HG03103 (cell line): ENCODE measurements at regions not wholly inside any gene's neighbourhood (a gene's known extent, or its start where the extent isn't known, plus 50 kb on each side); places are given as distances from the start of the nearest gene placed in this dataset.

ENCODE experiments used
- ATAC-seq: cut with Tn5 transposase; IDR thresholded peaks from one replicate; pipeline ENCODE4 v1.9.1; 2021; ENCODE audit warnings: low read depth; ENCODE audit not compliant: unreplicated experiment

- no peak for ATAC-seq
Observed at GRCh38 chr4:152044331-152045036, 283.7 kb upstream of the GATB start.

- no peak for ATAC-seq
Observed at GRCh38 chr4:152041295-152041694, 280.5 kb upstream of the GATB start.

- ATAC-seq = no peak
Observed at GRCh38 chr4:152039691-152040090, 278.9 kb upstream of the GATB start.

- no peak for ATAC-seq
Observed at GRCh38 chr4:152039023-152039481, 278.2 kb upstream of the GATB start.

DNA sequence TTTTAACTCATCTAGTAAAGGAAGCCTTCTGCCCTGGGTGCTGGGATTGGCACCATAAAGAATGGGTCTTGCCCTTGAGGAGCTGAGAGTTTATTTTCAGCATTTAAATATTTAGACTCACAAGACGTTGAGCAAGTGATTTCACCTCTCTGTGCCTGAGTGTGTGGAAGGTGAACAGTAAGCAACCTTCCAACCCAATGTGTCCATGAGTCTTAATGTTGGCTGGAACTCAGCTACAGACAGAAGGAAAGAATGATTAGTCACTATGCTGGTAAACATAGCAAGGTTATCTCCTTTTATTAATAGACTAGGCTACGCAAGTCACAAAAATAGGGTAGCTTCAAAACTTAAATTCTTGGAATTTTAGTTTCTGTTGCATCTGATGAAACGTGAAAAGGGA is 277.4 kb upstream of the GATB start:
- ATAC-seq = no peak

DNA sequence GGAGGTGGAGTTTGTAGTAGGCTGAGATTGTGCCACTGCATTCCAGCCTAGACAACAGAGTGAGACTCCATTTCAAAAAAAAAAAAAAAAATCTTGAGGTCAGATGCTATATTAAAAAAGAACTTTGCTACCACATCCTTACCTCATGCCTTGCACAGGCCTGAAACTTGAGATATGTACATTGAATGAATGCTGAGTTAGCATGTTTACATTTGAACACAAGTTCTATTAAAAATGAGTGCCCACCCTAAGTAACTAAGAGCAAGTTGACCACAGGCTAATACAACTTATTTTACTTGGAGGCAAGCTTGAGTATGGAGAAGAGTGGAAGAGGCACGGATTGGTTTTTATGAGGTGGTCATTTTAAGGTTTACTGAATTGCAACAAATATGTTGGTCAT is 276.6 kb upstream of the GATB start:
- no peak for ATAC-seq

DNA sequence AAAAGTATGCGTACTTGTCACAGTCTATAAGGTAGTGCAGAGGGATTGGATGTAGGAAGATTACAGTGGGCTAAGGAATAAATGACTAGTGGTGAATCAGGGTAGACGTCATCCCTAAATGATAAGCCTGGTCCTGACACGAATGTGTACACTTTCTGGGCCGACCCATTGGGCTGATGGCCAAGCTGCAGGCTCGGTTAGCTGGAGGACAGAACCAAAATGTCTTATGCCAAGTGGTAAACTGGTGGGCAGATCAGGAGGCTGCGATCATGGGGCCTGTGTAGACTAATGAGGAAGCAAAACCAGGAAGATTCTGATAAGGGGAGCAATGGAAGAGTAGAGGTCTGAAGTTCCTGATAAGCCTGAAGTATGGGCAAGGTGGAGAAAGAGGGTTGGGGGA is 272.8 kb upstream of the GATB start:
- ATAC-seq = no peak

GRCh38 chr4:152032722-152033131 is 271.9 kb upstream of the GATB start:
- no peak for ATAC-seq

- ATAC-seq = no peak
Observed at GRCh38 chr4:152029631-152030030, 268.8 kb upstream of the GATB start.

- no peak for ATAC-seq
Observed at GRCh38 chr4:152028131-152028530, 267.3 kb upstream of the GATB start.

DNA sequence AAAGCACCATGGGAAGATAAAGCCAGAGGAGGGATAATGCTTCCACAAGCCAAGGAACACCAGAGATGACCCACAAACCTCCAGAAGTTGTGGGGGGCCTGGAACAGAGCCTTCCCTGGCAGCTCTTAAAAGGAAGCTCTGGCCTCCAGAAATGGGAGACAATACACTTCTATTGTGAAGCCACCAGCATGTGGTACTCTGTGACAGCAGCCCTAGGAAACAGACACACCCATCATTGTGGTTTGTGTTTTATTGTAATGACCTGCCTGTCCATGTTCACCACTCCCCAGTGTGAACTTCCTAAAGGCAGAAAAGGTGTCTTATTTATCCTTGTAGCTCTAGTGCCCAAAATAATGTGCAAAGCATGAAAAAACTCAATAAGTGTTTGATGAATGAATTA is 264.1 kb upstream of the GATB start:
- no peak for ATAC-seq

DNA sequence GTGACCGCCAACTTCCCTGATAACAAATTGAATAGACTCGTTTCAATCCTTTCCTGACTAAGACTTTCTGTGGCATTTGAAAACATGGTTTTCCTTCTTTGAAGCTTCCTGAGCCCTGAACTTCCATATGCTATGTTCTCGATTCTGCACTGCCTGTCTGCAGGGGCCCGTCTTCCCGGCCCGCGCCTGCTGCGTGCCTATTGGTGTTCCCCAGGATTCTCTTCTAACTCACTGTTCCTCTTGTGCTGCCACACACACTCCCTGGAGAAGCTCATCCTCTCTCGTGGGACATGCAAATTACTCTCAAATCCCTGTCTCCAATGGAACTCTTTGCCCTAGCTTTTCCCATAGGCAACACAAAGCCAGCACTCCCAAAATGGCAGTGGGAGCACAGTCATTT is 262.9 kb upstream of the GATB start:
- no peak for ATAC-seq

DNA sequence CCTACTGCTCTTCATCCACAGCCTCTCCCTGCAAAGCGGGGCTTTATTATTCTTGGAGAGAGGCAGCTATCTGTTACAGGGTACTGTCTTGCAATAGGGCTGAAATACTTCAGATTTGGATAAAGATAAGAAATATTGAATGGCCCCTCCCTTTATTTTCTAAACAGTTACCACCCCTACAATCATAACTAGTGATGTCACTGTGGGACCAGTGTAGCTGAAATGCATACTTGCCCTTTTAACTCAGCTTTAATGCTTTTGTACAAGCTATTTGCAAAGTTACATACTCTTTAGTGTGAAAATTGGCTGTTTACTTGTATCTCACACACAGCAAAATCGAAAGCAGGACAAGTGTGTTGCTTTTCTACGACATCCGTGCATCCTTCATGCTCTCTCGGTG is 261.7 kb upstream of the GATB start:
- ATAC-seq = no peak

DNA sequence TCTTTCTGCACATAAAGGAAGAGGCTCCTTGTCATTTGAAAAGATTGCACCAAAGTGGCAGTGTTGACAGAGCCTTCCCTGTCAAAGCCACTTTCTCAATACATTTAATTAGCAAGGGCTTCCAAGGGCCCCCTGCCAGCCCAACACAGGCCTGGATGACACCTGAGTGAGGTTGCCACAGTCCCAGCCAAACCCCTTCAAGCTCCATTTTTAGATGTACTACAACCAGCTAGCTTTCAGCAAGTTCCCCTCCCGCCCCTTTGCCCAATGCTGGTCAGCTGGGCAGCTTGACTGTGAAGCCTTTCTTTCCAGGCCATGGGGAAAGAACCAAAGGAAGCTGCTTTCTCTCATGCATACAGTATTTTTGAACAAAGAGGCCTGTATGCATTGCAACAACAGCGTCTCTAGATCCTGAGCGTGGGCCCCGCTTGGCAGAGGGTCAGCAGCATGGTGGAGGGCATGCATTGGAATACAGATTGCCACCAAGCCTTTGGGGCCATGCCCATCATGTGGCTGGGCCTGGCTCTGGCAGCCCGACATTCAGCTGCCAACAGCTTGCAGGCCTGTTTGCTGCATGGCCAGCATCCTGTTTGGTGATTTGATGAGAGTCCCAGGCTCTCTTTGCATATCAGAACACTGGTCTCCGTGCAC is 261.1 kb upstream of the GATB start:
- no peak for ATAC-seq

DNA sequence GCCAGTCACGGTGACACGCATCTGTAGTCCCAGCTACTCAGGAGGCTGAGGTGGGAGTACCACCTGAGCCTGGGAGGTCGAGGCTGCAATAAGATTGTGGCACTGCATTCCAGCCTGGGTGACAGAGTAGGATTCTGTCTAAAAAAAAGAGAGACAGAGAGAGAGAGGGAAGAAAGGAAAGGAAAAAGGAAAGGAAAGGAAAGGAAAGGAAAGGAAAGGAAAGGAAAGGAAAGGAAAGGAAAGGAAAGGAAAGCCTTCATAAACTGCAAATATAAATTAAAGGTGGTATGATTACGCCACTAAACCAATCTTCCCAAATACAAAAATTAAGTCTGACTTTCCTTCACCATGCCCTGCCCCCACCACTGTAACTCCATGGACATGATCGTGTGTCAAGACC is 259.3 kb upstream of the GATB start:
- no peak for ATAC-seq

- no peak for ATAC-seq
Observed at GRCh38 chr4:152016303-152016620, 255.5 kb upstream of the GATB start.

DNA sequence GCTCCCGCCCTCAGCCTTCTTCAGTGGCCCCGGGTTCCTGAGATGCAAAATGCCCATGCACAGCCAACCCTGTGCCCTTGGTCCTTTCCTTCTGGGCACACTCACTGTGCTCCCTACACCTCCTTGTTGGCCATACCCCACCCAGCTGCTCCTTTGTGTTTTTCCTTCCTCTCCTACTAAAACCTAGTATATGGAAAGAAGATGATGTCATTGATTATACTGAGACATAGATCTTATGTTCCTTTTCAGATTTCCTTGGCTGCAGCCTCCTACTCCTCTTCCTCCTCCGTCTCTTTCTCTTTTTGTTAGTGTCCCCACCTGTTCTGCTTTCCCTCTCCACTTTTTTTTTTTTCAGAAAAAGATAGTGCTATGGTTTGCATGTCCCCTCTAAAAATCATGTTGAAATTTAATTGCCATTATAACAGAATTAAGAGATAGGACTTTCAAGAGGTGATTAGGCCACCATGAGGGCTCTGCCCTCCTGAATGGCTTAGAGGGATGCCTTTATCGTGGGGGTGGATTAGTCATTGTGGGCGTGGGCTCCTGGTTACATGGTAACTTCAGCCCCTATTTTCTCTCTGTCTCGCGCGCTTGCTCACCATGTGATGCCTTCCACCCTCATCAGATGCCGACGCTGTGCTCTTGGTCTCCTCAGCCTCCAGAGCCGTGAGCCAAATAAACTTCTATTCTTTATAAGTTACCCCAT is 254.9 kb upstream of the GATB start:
- no peak for ATAC-seq

GRCh38 chr4:152014280-152014679 is 253.5 kb upstream of the GATB start:
- peak; percentile 92 for ATAC-seq

DNA sequence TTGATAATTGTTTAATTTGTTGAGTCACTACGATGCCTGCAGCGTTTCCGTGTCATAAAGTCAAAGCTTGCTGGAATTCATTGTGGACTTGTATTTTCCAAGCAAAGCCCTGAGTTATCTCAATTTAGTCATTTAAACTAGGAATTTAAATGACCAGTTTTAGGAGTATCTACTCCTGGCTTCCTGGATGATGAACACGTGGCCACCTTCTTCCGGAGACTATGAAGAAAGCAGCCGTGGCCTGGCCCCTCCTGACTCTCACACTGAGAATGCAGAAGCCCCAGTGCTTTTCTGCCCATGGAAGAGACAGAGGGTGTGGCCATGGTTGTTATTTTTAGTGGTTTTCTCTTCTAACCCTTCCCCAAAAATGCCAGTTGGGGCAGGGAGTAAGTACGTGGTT is 250.7 kb upstream of the GATB start:
- no peak for ATAC-seq

GRCh38 chr4:152010710-152011079 is 249.9 kb upstream of the GATB start:
- ATAC-seq = no peak

DNA sequence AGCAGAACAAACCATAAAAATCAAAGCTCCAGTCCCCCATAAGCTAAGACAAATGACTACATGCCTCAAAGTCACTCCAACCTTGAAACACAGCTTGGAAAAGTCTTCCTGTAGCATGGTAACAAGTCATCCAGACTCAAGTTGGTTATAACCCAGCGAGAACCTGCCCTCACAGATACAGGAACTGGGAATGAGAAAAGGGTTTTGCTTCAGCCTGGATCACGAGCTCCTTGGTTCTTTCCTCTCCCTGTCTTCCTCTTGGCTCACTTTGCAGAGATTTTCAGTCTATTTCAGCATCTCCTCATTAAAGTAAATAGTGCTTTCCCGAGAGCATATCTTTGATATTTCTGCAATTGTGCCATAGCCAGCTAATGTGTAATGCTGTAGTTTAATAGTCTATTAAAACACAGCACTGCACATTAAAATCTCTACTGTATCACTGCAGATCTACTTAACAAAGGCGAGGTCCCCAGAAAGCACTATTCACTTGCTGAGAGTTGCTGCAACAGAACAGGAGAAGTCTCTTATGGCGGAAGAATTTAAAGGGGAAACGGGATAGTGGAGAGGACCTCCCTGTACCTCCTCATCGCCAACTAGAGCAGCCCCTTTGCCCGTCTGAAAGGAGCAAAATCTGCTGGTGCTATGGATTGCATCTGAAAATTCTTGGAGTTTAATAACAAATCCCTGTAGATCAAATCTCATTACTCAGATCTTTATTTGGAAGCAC is 249.3 kb upstream of the GATB start:
- ATAC-seq = no peak
